Effector memory CD8-positive, alpha-beta T cell (primary cell): ENCODE measurements at regions not wholly inside any gene's neighbourhood (a gene's known extent, or its start where the extent isn't known, plus 50 kb on each side); places are given as distances from the start of the nearest gene placed in this dataset.
"Not testable (repeated sequence)": the region's sequence is repeated elsewhere in the genome, so short reads cannot be mapped to it uniquely, and the experiment has no call there.

Experiments
- ATAC-seq: fragments of 150-1000 bp; cut with Tn5 transposase; replicated peaks from 2 replicates; pipeline ENCODE4 v1.10.0; 2021; ENCODE audit warnings: mild to moderate bottlenecking, moderate library complexity
- DNase-seq, 3 experiments: peaks; one replicate each; pipeline ENCODE4 v3.0.0; 2021
- H3K27ac Mint-ChIP-seq, 2 donors: one replicate each; pipeline ENCODE4 v1.8.0; 2022; ENCODE audit warnings: mild to moderate bottlenecking in 2 of 2, mixed read lengths in 2 of 2, moderate library complexity in 2 of 2
- H3K27me3 Mint-ChIP-seq, 2 donors: one replicate each; pipeline ENCODE4 v1.8.0; 2022; ENCODE audit warnings: mixed read lengths in 2 of 2
- H3K36me3 Mint-ChIP-seq: one replicate; pipeline ENCODE4 v1.8.0; 2022; ENCODE audit warnings: mild to moderate bottlenecking, moderate library complexity, mixed read lengths; ENCODE audit not compliant: insufficient read depth
- H3K4me1 Mint-ChIP-seq, 2 donors: one replicate each; pipeline ENCODE4 v1.8.0; 2022; ENCODE audit warnings: low read depth in 2 of 2, mixed read lengths in 2 of 2
- H3K4me3 Mint-ChIP-seq, 2 donors: one replicate each; pipeline ENCODE4 v1.8.0; 2022; ENCODE audit warnings: mild to moderate bottlenecking in 2 of 2, mixed read lengths in 2 of 2, moderate library complexity in 2 of 2
- H3K9me3 Mint-ChIP-seq, 2 donors: one replicate each; pipeline ENCODE4 v1.8.0; 2022; ENCODE audit warnings: mixed read lengths in 2 of 2

GRCh38 chr7:115349635-115350034, 427.7 kb downstream of the MDFIC start:
- Mint-ChIP-seq H3K4me1 (no peaks in the 10 kb centered on the region), H3K9me3 (no peaks in the 10 kb centered on the region), H3K27me3 (peaks cover 0 to 27% of the 10 kb centered on the region in 2 donors), H3K27ac (no peak overlapping the region), H3K36me3 (peaks cover 5% of the 10 kb centered on the region), H3K4me3 (no peak overlapping the region)
- DNase-seq (no peak), ATAC-seq (no peak)

- H3K27me3 Mint-ChIP-seq: peaks cover 0 to 17% of the 10 kb centered on the region in 2 donors
- no peak overlapping the region for H3K4me3 Mint-ChIP-seq
Measured at GRCh38 chr7:115346685-115347084, 424.8 kb downstream of the MDFIC start.

GRCh38 chr7:115340828-115341227, 418.9 kb downstream of the MDFIC start:
- H3K4me3 Mint-ChIP-seq: no peak overlapping the region
- no peaks in the 10 kb centered on the region for H3K4me1 Mint-ChIP-seq
- ATAC-seq: no peak
- H3K36me3 Mint-ChIP-seq: no peaks in the 10 kb centered on the region
- DNase-seq: no peak
- no peak overlapping the region for H3K27ac Mint-ChIP-seq
- H3K9me3 Mint-ChIP-seq: no peaks in the 10 kb centered on the region
- H3K27me3 Mint-ChIP-seq: peaks cover 0 to 21% of the 10 kb centered on the region in 2 donors

More at GRCh38 chr7:115346685-115347084, 424.8 kb downstream of the MDFIC start:
- Mint-ChIP-seq H3K4me1 (no peaks in the 10 kb centered on the region), H3K27ac (no peak overlapping the region), H3K9me3 (no peaks in the 10 kb centered on the region), H3K36me3 (peaks cover 3% of the 10 kb centered on the region)
- ATAC-seq (no peak), DNase-seq (no peak)

GRCh38 chr7:115338016-115338415, 416.1 kb downstream of the MDFIC start:
- Mint-ChIP-seq H3K27ac (no peak overlapping the region), H3K9me3 (no peaks in the 10 kb centered on the region), H3K36me3 (no peaks in the 10 kb centered on the region), H3K4me1 (no peaks in the 10 kb centered on the region), H3K27me3 (peaks cover 0 to 17% of the 10 kb centered on the region in 2 donors), H3K4me3 (no peak overlapping the region)
- no peak for DNase-seq
- ATAC-seq: no peak

- no peaks in the 10 kb centered on the region for H3K4me1 Mint-ChIP-seq
- no peak for ATAC-seq
- peaks cover 3% of the 10 kb centered on the region for H3K36me3 Mint-ChIP-seq
- H3K27me3 Mint-ChIP-seq: peaks cover 0 to 7% of the 10 kb centered on the region in 2 donors
- no peaks in the 10 kb centered on the region for H3K9me3 Mint-ChIP-seq
- H3K4me3 Mint-ChIP-seq: no peak overlapping the region
- H3K27ac Mint-ChIP-seq: no peak overlapping the region
- DNase-seq: no peak
Measured at GRCh38 chr7:115332691-115333090, 410.8 kb downstream of the MDFIC start.

- Mint-ChIP-seq H3K27ac (no peak overlapping the region), H3K4me1 (no peaks in the 10 kb centered on the region), H3K4me3 (no peak overlapping the region), H3K27me3 (no peaks in the 10 kb centered on the region), H3K36me3 (peaks cover 3% of the 10 kb centered on the region), H3K9me3 (no peaks in the 10 kb centered on the region)
- ATAC-seq (no peak), DNase-seq (no peak)
Measured at GRCh38 chr7:115329006-115329405, 407.1 kb downstream of the MDFIC start.

GRCh38 chr7:115328018-115328417, 406.1 kb downstream of the MDFIC start:
- Mint-ChIP-seq H3K4me3 (no peak overlapping the region), H3K9me3 (no peaks in the 10 kb centered on the region), H3K4me1 (no peaks in the 10 kb centered on the region), H3K36me3 (peaks cover 3% of the 10 kb centered on the region), H3K27ac (no peak overlapping the region), H3K27me3 (no peaks in the 10 kb centered on the region)
- DNase-seq (no peak), ATAC-seq (no peak)

GRCh38 chr7:115327326-115327725, 405.4 kb downstream of the MDFIC start:
- DNase-seq: no peak
- Mint-ChIP-seq H3K4me3 (no peak overlapping the region), H3K4me1 (no peaks in the 10 kb centered on the region), H3K27me3 (no peaks in the 10 kb centered on the region), H3K9me3 (no peaks in the 10 kb centered on the region), H3K36me3 (peaks cover 3% of the 10 kb centered on the region), H3K27ac (no peak overlapping the region)
- no peak for ATAC-seq

GRCh38 chr7:115319541-115319940, 397.6 kb downstream of the MDFIC start:
- Mint-ChIP-seq H3K27ac (no peak overlapping the region), H3K4me1 (no peaks in the 10 kb centered on the region), H3K4me3 (no peak overlapping the region), H3K9me3 (no peaks in the 10 kb centered on the region), H3K27me3 (peaks cover 0 to 22% of the 10 kb centered on the region in 2 donors), H3K36me3 (no peaks in the 10 kb centered on the region)
- ATAC-seq (no peak), DNase-seq (no peak)

GRCh38 chr7:115310316-115310715, 388.4 kb downstream of the MDFIC start:
- H3K4me1 Mint-ChIP-seq, H3K4me3 Mint-ChIP-seq: not testable (repeated sequence)

GRCh38 chr7:115306586-115306985, 384.7 kb downstream of the MDFIC start:
- no peaks in the 10 kb centered on the region for H3K4me1 Mint-ChIP-seq
- peaks cover 4% of the 10 kb centered on the region for H3K36me3 Mint-ChIP-seq
- H3K4me3 Mint-ChIP-seq: no peak overlapping the region
- H3K27me3 Mint-ChIP-seq: peaks cover 0 to 6% of the 10 kb centered on the region in 2 donors
- ATAC-seq (no peak), DNase-seq (no peak)
- no peaks in the 10 kb centered on the region for H3K9me3 Mint-ChIP-seq
- no peak overlapping the region for H3K27ac Mint-ChIP-seq

More at GRCh38 chr7:115310316-115310715, 388.4 kb downstream of the MDFIC start:
- H3K9me3 Mint-ChIP-seq, H3K36me3 Mint-ChIP-seq, H3K27me3 Mint-ChIP-seq, H3K27ac Mint-ChIP-seq, DNase-seq, ATAC-seq: not testable (repeated sequence)

- Mint-ChIP-seq H3K4me3 (no peak overlapping the region), H3K9me3 (no peaks in the 10 kb centered on the region), H3K36me3 (no peaks in the 10 kb centered on the region), H3K4me1 (no peaks in the 10 kb centered on the region), H3K27me3 (no peaks in the 10 kb centered on the region), H3K27ac (no peak overlapping the region)
- DNase-seq (no peak), ATAC-seq (no peak)
Measured at GRCh38 chr7:115300231-115300870, 378.5 kb downstream of the MDFIC start.

- ATAC-seq (no peak), DNase-seq (no peak)
- H3K4me1 Mint-ChIP-seq: no peaks in the 10 kb centered on the region
- no peak overlapping the region for H3K27ac Mint-ChIP-seq
- no peaks in the 10 kb centered on the region for H3K27me3 Mint-ChIP-seq
- no peaks in the 10 kb centered on the region for H3K36me3 Mint-ChIP-seq
- H3K4me3 Mint-ChIP-seq: no peak overlapping the region
- H3K9me3 Mint-ChIP-seq: no peaks in the 10 kb centered on the region
Measured at GRCh38 chr7:115299397-115300037, 377.6 kb downstream of the MDFIC start.

- no peak overlapping the region for H3K27ac Mint-ChIP-seq
- ATAC-seq: no peak
- H3K36me3 Mint-ChIP-seq: no peaks in the 10 kb centered on the region
- H3K27me3 Mint-ChIP-seq: no peaks in the 10 kb centered on the region
- no peak for DNase-seq
- H3K4me3 Mint-ChIP-seq: no peak overlapping the region
- no peaks in the 10 kb centered on the region for H3K9me3 Mint-ChIP-seq
- H3K4me1 Mint-ChIP-seq: no peaks in the 10 kb centered on the region
Measured at GRCh38 chr7:115297656-115298055, 375.8 kb downstream of the MDFIC start.
